ENCODE measurements at regions not wholly inside any gene's neighbourhood (a gene's known extent, or its start where the extent isn't known, plus 50 kb on each side); places are given as distances from the start of the nearest gene placed in this dataset.

DNA sequence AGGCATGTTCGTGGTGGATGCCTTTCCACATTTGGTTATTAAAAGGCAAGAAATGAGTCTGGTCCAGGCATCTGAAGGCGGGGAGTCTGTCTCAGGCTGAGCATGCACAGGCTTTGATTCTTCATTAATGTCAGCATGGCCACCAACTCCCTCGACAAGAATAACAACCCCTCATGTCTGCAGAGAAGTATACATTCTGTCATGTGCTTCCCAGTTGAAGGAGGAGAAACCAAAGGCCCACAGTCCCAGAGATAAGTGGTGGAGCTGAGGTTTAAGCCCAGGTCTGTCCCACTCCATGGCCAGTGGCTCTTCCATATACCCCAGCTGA, 61.6 kb upstream of the LAPTM5 start:
- DNase-seq = no peak
- H3K4me1 ChIP-seq = peaks cover 0 to 14% (median 0%) of the 10 kb centered on the region in 4 donors
- H3K36me3 ChIP-seq = no peaks in the 10 kb centered on the region
- no peaks in the 10 kb centered on the region for H3K9me3 ChIP-seq
- H3K27ac ChIP-seq = peak overlapping the region in 1 of 4 donors; percentile 57
- H3K27me3 ChIP-seq = no peaks in the 10 kb centered on the region
- no peak overlapping the region for H3K4me3 ChIP-seq
- TF ChIP-seq POLR2A (IDR thresholded peaks at IDR 0.05) (no peak), CTCF (IDR thresholded peaks at IDR 0.05) (no peak)

- Histone ChIP-seq H3K4me3 (no peak overlapping the region), H3K27ac (peak overlapping the region in 1 of 4 donors; percentile 57), H3K4me1 (peaks cover 0 to 12% (median 0%) of the 10 kb centered on the region in 4 donors), H3K9me3 (no peaks in the 10 kb centered on the region), H3K36me3 (no peaks in the 10 kb centered on the region), H3K27me3 (no peaks in the 10 kb centered on the region)
- no peak for DNase-seq
- TF ChIP-seq CTCF (IDR thresholded peaks at IDR 0.05) (no peak), POLR2A (IDR thresholded peaks at IDR 0.05) (no peak)
Observed at GRCh38 chr1:30818568-30819243, 61.1 kb upstream of the LAPTM5 start.

DNA sequence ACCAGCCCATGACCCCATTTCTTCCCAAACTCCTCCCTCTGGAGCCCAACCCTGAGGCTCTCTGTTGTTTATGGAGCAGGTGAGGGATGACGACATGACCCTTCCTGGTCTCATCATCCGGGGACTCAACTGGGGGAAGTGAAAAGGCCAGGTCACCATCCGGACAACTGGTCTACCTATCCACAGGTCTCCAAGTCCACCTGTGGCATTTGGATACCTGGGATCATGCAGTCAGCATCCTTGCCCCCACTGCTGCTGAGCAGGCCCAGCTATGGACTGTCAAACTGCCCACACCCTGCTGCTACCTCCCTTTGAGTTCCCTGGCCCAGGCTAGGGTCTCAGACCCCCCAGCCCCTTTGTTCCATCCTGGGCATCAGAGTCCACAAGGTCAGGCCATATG, 60.0 kb upstream of the LAPTM5 start:
- H3K4me1 ChIP-seq = peaks cover 0 to 4% (median 0%) of the 10 kb centered on the region in 4 donors
- no peaks in the 10 kb centered on the region for H3K36me3 ChIP-seq
- no peaks in the 10 kb centered on the region for H3K9me3 ChIP-seq
- no peaks in the 10 kb centered on the region for H3K27me3 ChIP-seq
- no peak overlapping the region for H3K27ac ChIP-seq
- H3K4me3 ChIP-seq = no peak overlapping the region
- TF ChIP-seq CTCF (IDR thresholded peaks at IDR 0.05) (no peak), POLR2A (IDR thresholded peaks at IDR 0.05) (no peak)
- no peak for DNase-seq

- no peak for TF ChIP-seq CTCF (IDR thresholded peaks at IDR 0.05)
- TF ChIP-seq POLR2A (IDR thresholded peaks at IDR 0.05) = no peak
- H3K4me1 ChIP-seq = peaks cover 0 to 4% (median 0%) of the 10 kb centered on the region in 4 donors
- H3K27me3 ChIP-seq = no peaks in the 10 kb centered on the region
Observed at GRCh38 chr1:30817077-30817438, 59.5 kb upstream of the LAPTM5 start.

GRCh38 chr1:30816211-30817076, 58.9 kb upstream of the LAPTM5 start:
- Histone ChIP-seq H3K4me3 (no peak overlapping the region), H3K27ac (peak overlapping the region in 2 of 4 donors; percentile 49 to 51), H3K9me3 (no peaks in the 10 kb centered on the region), H3K4me1 (peaks cover 0 to 4% (median 0%) of the 10 kb centered on the region in 4 donors), H3K36me3 (no peaks in the 10 kb centered on the region), H3K27me3 (no peaks in the 10 kb centered on the region)
- no peak for TF ChIP-seq POLR2A (IDR thresholded peaks at IDR 0.05)
- no peak for TF ChIP-seq CTCF (IDR thresholded peaks at IDR 0.05)
- no peak for DNase-seq

More at GRCh38 chr1:30817077-30817438, 59.5 kb upstream of the LAPTM5 start:
- Histone ChIP-seq H3K36me3 (no peaks in the 10 kb centered on the region), H3K9me3 (no peaks in the 10 kb centered on the region), H3K27ac (peak overlapping the region in 2 of 4 donors; percentile 49 to 51), H3K4me3 (no peak overlapping the region)
- DNase-seq = no peak

Measured in Peyer's patch (tissue), 4 donors.